H9 (cell line): ENCODE measurements at regions not wholly inside any gene's neighbourhood (a gene's known extent, or its start where the extent isn't known, plus 50 kb on each side); places are given as distances from the start of the nearest gene placed in this dataset.

ENCODE experiments used
- DNase-seq: peaks from one replicate; pipeline ENCODE4 v3.0.0-alpha.2; 2017
- H2AFZ ChIP-seq: one replicate; pipeline ENCODE4 v1.6.1; 2013; ENCODE audit warnings: mild to moderate bottlenecking, low read length, control low read depth, moderate library complexity
- H2AK5ac ChIP-seq: 2 replicates; pipeline ENCODE4 v1.6.1; 2013; ENCODE audit warnings: low read length, control low read depth, mixed read lengths; ENCODE audit not compliant: insufficient read length
- H2BK120ac ChIP-seq: one replicate; pipeline ENCODE4 v1.6.1; 2013; ENCODE audit warnings: low read depth, mild to moderate bottlenecking, low read length, control low read depth, inconsistent platforms; ENCODE audit not compliant: poor library complexity, severe bottlenecking
- H2BK12ac ChIP-seq: 2 replicates; pipeline ENCODE4 v1.6.1; 2013; ENCODE audit warnings: low read length, control low read depth, mixed read lengths, low read depth; ENCODE audit not compliant: insufficient read length
- H2BK15ac ChIP-seq: 2 replicates; pipeline ENCODE4 v1.6.1; 2013; ENCODE audit warnings: low read depth, low read length, control low read depth
- H2BK20ac ChIP-seq: one replicate; pipeline ENCODE4 v1.6.1; 2013; ENCODE audit warnings: low read depth, mild to moderate bottlenecking, low read length, control low read depth, inconsistent platforms; ENCODE audit not compliant: poor library complexity, severe bottlenecking
- H2BK5ac ChIP-seq: 2 replicates; pipeline ENCODE4 v1.6.1; 2013; ENCODE audit warnings: low read length, control low read depth, mixed read lengths; ENCODE audit not compliant: insufficient read length
- H3K14ac ChIP-seq: 2 replicates; pipeline ENCODE4 v1.6.1; 2013; ENCODE audit warnings: low read length, control low read depth; ENCODE audit not compliant: insufficient read depth
- H3K18ac ChIP-seq: 2 replicates; pipeline ENCODE4 v1.6.1; 2013; ENCODE audit warnings: low read depth, mild to moderate bottlenecking, mixed read lengths, low read length, control low read depth; ENCODE audit not compliant: insufficient read length
- H3K23ac ChIP-seq: 2 replicates; pipeline ENCODE4 v1.6.1; 2013; ENCODE audit warnings: low read length, control low read depth, mixed read lengths, low read depth; ENCODE audit not compliant: insufficient read length
- H3K23me2 ChIP-seq: 2 replicates; pipeline ENCODE4 v1.6.1; 2013; ENCODE audit warnings: low read depth, mild to moderate bottlenecking, mixed read lengths, low read length, control low read depth; ENCODE audit not compliant: insufficient read length, poor library complexity, severe bottlenecking
- H3K27ac ChIP-seq: 2 replicates; pipeline ENCODE4 v1.5.1; 2013; ENCODE audit warnings: low read length, control low read depth, mixed read lengths, low read depth; ENCODE audit not compliant: insufficient read length
- H3K27me3 ChIP-seq: 2 replicates; pipeline ENCODE4 v1.6.1; 2013; ENCODE audit warnings: low read length, control low read depth, inconsistent platforms; ENCODE audit not compliant: insufficient read depth
- H3K4ac ChIP-seq: 2 replicates; pipeline ENCODE4 v1.6.1; 2013; ENCODE audit warnings: low read depth, mild to moderate bottlenecking, control low read depth, inconsistent platforms, low read length, moderate library complexity
- H3K4me1 ChIP-seq: 2 replicates; pipeline ENCODE4 v1.6.1; 2013; ENCODE audit warnings: low read length, control low read depth, inconsistent platforms; ENCODE audit not compliant: insufficient read depth
- H3K4me2 ChIP-seq: 2 replicates; pipeline ENCODE4 v1.6.1; 2013; ENCODE audit warnings: low read length, control low read depth, mixed read lengths; ENCODE audit not compliant: insufficient read length, insufficient read depth
- H3K56ac ChIP-seq: 2 replicates; pipeline ENCODE4 v1.6.1; 2013; ENCODE audit warnings: low read depth, mild to moderate bottlenecking, mixed read lengths, low read length, control low read depth; ENCODE audit not compliant: insufficient read length
- H3K79me1 ChIP-seq: 2 replicates; pipeline ENCODE4 v1.6.1; 2013; ENCODE audit warnings: low read depth, mild to moderate bottlenecking, moderate library complexity, low read length, control low read depth, inconsistent platforms; ENCODE audit not compliant: insufficient read depth, poor library complexity, severe bottlenecking
- H3K79me2 ChIP-seq: 2 replicates; pipeline ENCODE4 v1.6.1; 2013; ENCODE audit warnings: low read length, control low read depth, inconsistent platforms; ENCODE audit not compliant: insufficient read depth
- H3K9ac ChIP-seq: 2 replicates; pipeline ENCODE4 v1.6.1; 2013; ENCODE audit warnings: low read length, control low read depth, mixed read lengths; ENCODE audit not compliant: insufficient read length; ENCODE audit errors: extremely low read depth
- H3K9me3 ChIP-seq: one replicate; pipeline ENCODE4 v1.6.1; 2013; ENCODE audit warnings: low read depth, low read length, inconsistent platforms; ENCODE audit not compliant: control insufficient read depth
- H3T11ph ChIP-seq: one replicate; pipeline ENCODE4 v1.6.1; 2013; ENCODE audit warnings: mild to moderate bottlenecking, low read length, control low read depth, inconsistent platforms
- H4K20me1 ChIP-seq: one replicate; pipeline ENCODE4 v1.6.1; 2013; ENCODE audit not compliant: control insufficient read depth, insufficient read length, insufficient read depth
- H4K5ac ChIP-seq: 2 replicates; pipeline ENCODE4 v1.6.1; 2013; ENCODE audit warnings: low read depth, mild to moderate bottlenecking, mixed read lengths, low read length, control low read depth; ENCODE audit not compliant: insufficient read length
- H4K8ac ChIP-seq: replicated peaks from 2 replicates; pipeline ENCODE4 v1.6.1; 2013; ENCODE audit warnings: low read length, control low read depth, mixed read lengths, low read depth; ENCODE audit not compliant: insufficient read length
- H4K91ac ChIP-seq: 2 replicates; pipeline ENCODE4 v1.6.1; 2013; ENCODE audit warnings: low read depth, mild to moderate bottlenecking, moderate library complexity, mixed read lengths, low read length, control low read depth; ENCODE audit not compliant: insufficient read length
- H3K27ac Mint-ChIP-seq, 3 experiments: 2 replicates in 2 of 3; 3 replicates in 1 of 3; pipeline ENCODE4 v1.8.0; 2020 to 2021; ENCODE audit warnings: mixed read lengths in 3 of 3, mild to moderate bottlenecking in 1 of 3, moderate library complexity in 1 of 3
- H3K27me3 Mint-ChIP-seq: 2 replicates; pipeline ENCODE4 v1.8.0; 2021; ENCODE audit warnings: low read depth, mild to moderate bottlenecking, moderate library complexity, mixed read lengths
- H3K36me3 Mint-ChIP-seq, 3 experiments: 2 replicates in 2 of 3; 3 replicates in 1 of 3; pipeline ENCODE4 v1.8.0; 2020 to 2021; ENCODE audit warnings: low read depth in 3 of 3, mixed read lengths in 3 of 3; ENCODE audit not compliant: insufficient read depth in 1 of 3
- H3K4me1 Mint-ChIP-seq, 2 experiments: 2 replicates each; pipeline ENCODE4 v1.8.0; 2020; ENCODE audit warnings: mixed read lengths in 2 of 2
- H3K4me3 Mint-ChIP-seq, 2 experiments: 2 replicates in 1 of 2; 3 replicates in 1 of 2; pipeline ENCODE4 v1.8.0; 2020 to 2021; ENCODE audit warnings: mild to moderate bottlenecking in 2 of 2, mixed read lengths in 2 of 2, moderate library complexity in 1 of 2
- H3K9me3 Mint-ChIP-seq, 2 experiments: 2 replicates in 1 of 2; 3 replicates in 1 of 2; pipeline ENCODE4 v1.8.0; 2020; ENCODE audit warnings: mild to moderate bottlenecking in 2 of 2, mixed read lengths in 2 of 2, moderate library complexity in 1 of 2
- WGBS: extraction: QIAGEN DNeasy Blood & Tissue Kit; methylation state at CpG from one replicate; pipeline ENCODE4 v1.1.7; 2013; ENCODE audit warnings: missing lambda C conversion rate, low lambda C conversion rate, mixed read lengths; ENCODE audit not compliant: insufficient read length; ENCODE audit errors: extremely low coverage; 5-methylcytosine and 5-hydroxymethylcytosine counted together
- TF ChIP-seq, protein P1 (sequence below): fragments of 200-600 bp; sonication (generic); conservative IDR thresholded peaks from 3 replicates; pipeline ENCODE4 v1.8.0; 2021; ENCODE audit warnings: antibody characterized with exemption, mild to moderate bottlenecking

DNA sequence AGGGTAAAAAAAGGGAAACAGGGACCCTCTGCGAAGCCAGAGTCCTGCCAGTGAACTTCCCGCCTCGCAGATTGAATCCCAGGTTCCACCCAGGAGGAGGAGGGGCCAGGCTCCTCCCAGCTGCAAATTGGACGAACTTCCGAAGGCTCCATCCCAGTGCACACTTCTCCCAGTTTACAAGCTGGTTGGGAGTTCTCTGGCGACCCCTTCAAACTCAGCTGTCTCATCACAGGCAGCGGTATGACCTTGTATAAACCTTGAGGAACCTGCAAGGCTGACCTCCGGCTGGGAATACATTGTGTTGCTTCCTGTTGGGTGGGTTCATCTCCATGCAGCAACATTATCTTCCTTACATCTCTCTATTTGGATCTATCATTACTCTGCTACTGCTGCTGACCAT is 962.7 kb downstream of the GRIK2 start:
- no peak overlapping the region for H3K4me3 Mint-ChIP-seq
- Histone ChIP-seq H3K79me1 (no peaks in the 10 kb centered on the region), H4K8ac (no peak overlapping the region), H3K27me3 (no peaks in the 10 kb centered on the region), H3K4me1 (no peaks in the 10 kb centered on the region; the same call in 1 of the 2 replicates), H3K4me2 (no peak overlapping the region), H3K23me2 (no peaks in the 10 kb centered on the region), H2BK12ac (no peak overlapping the region), H3K79me2 (no peaks in the 10 kb centered on the region), H4K5ac (no peak overlapping the region), H3K23ac (no peak overlapping the region), H2AFZ (no peak overlapping the region), H2BK15ac (no peak overlapping the region), H3K9ac (no peak overlapping the region), H2BK120ac (no peak overlapping the region), H2BK5ac (no peak overlapping the region), H3K9me3 (no peaks in the 10 kb centered on the region), H3K18ac (no peak overlapping the region), H3K14ac (no peak overlapping the region), H3T11ph (no peak overlapping the region), H2AK5ac (no peak overlapping the region), H2BK20ac (no peak overlapping the region), H3K4ac (no peak overlapping the region), H4K20me1 (no peaks in the 10 kb centered on the region), H4K91ac (no peak overlapping the region), H3K56ac (no peak overlapping the region), H3K27ac (no peak overlapping the region)
- no peak for DNase-seq
- H3K9me3 Mint-ChIP-seq: no peaks in the 10 kb centered on the region
- peaks cover 0 to 5% (median 2%) of the 10 kb centered on the region in 3 experiments; a peak in 3 of 7 replicates for H3K36me3 Mint-ChIP-seq
- peaks cover 31 to 36% of the 10 kb centered on the region in 2 experiments for H3K4me1 Mint-ChIP-seq
- TF ChIP-seq, protein P1, sequence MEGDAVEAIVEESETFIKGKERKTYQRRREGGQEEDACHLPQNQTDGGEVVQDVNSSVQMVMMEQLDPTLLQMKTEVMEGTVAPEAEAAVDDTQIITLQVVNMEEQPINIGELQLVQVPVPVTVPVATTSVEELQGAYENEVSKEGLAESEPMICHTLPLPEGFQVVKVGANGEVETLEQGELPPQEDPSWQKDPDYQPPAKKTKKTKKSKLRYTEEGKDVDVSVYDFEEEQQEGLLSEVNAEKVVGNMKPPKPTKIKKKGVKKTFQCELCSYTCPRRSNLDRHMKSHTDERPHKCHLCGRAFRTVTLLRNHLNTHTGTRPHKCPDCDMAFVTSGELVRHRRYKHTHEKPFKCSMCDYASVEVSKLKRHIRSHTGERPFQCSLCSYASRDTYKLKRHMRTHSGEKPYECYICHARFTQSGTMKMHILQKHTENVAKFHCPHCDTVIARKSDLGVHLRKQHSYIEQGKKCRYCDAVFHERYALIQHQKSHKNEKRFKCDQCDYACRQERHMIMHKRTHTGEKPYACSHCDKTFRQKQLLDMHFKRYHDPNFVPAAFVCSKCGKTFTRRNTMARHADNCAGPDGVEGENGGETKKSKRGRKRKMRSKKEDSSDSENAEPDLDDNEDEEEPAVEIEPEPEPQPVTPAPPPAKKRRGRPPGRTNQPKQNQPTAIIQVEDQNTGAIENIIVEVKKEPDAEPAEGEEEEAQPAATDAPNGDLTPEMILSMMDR: no peak
- no CpG with 5 or more reads among the region's 8 CpGs for WGBS
- H3K27me3 Mint-ChIP-seq: no peaks in the 10 kb centered on the region
- no peak overlapping the region for H3K27ac Mint-ChIP-seq
